Gastroesophageal sphincter (tissue), 3 donors: ENCODE measurements at regions not wholly inside any gene's neighbourhood (a gene's known extent, or its start where the extent isn't known, plus 50 kb on each side); places are given as distances from the start of the nearest gene placed in this dataset.

Source experiments
- CTCF ChIP-seq, 4 experiments: fragments of 200-600 bp in 2 of 4; fragments of 450-650 bp in 2 of 4; sonication (generic) in 1 of 4; IDR thresholded peaks; one replicate each; pipeline ENCODE4 v1.5.1; 2017 to 2019; ENCODE audit warnings: antibody characterized with exemption in 4 of 4, mild to moderate bottlenecking in 2 of 4, moderate library complexity in 2 of 4
- POLR2A ChIP-seq, 2 donors: fragments of 450-650 bp; IDR thresholded peaks; one replicate each; pipeline ENCODE4 v1.6.1; 2017; ENCODE audit warnings: antibody characterized with exemption in 2 of 2, mild to moderate bottlenecking in 2 of 2, moderate library complexity in 1 of 2
- POLR2AphosphoS5 ChIP-seq: sonication (generic); formaldehyde crosslinking; IDR thresholded peaks from one replicate; pipeline ENCODE4 v1.6.1; 2017; ENCODE audit warnings: antibody characterized with exemption

- TF ChIP-seq POLR2AphosphoS5 (no peak), POLR2A (IDR thresholded peaks at IDR 0.05) (no peak), CTCF (IDR thresholded peaks at IDR 0.05) (no peak)
Measured at GRCh38 chr15:93899817-93900216, 331.5 kb upstream of the MCTP2 start.
